Colon (tissue), 2 donors: ENCODE measurements at regions not wholly inside any gene's neighbourhood (a gene's known extent, or its start where the extent isn't known, plus 50 kb on each side); places are given as distances from the start of the nearest gene placed in this dataset.

Experiments used
- FAIRE-seq: peaks from 2 replicates; lab custom pipeline; 2012; peaks lifted over from hg19 to GRCh38; lab: Jason Lieb, UNC
- donor health status: control.
- donor health status: control.

- no peak for FAIRE-seq
Measured at GRCh38 chr10:31146491-31147209, 115.0 kb upstream of the ZNF438 start.

GRCh38 chr10:31147210-31147608 lies 115.5 kb upstream of the ZNF438 start:
- FAIRE-seq = no peak

DNA sequence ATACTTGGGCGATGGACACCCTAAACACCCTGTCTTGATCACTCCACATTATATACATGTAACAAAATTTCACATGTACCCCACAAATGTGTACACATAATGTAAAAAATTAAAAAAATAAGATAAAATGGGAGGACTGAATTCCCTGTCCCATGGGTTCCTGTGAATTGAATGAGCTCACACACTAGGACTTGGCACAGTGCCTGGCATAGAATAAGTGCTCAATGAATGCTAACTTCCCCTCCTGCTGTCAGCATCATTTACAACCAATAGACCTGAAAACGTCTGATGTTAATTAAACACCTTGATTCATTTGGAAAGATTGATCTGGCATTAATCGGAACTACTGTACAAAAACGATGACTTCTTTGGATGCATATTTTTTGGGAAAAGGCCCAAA lies 117.3 kb upstream of the ZNF438 start:
- no peak for FAIRE-seq

GRCh38 chr10:31149835-31150512 lies 118.3 kb upstream of the ZNF438 start:
- no peak for FAIRE-seq

DNA sequence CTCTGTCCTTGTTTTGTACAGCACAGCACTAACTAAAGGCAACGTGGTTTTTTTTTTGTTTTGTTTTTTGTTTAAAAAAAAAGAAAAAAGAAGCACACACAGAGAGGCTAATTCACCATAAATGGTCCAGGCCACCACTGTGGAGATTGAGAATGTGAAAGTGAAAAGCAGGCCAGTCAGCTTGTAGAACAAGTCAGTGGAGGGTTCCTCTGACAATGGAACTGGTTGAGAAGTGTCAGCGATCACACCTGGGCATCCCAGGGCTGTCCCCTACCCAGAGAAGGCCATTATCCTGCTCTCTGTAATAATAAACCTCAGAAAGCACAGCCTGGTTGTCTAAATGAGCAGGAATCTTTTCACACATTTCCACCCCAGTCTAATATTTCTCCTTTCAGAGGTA lies 119.6 kb upstream of the ZNF438 start:
- no peak for FAIRE-seq

GRCh38 chr10:31152421-31153135 lies 120.9 kb upstream of the ZNF438 start:
- FAIRE-seq = no peak

- no peak for FAIRE-seq
Measured at GRCh38 chr10:31153161-31153560, 121.5 kb upstream of the ZNF438 start.

DNA sequence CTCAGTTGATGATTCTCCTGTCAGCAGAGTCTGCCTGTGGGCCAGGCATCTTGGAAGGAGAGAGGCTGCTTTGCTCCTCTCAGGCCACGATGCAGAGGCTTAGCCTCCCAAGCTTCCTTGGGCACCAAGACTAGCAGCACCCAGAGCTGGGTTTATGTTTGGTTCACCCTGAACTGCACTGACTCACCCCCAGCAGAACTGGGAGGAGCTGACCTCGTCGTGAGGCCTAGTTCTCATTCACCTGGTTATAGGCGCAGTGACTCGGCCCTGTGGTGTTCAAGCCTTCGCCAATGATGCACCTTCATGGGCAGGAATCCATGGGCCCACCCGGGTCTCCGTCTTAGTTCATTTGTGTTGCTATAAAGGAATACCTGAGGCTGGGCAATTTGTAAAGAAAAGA lies 122.0 kb upstream of the ZNF438 start:
- FAIRE-seq = no peak

- no peak for FAIRE-seq
Measured at GRCh38 chr10:31154996-31155395, 123.3 kb upstream of the ZNF438 start.

GRCh38 chr10:31157123-31158010 lies 125.7 kb upstream of the ZNF438 start:
- FAIRE-seq = no peak

- no peak for FAIRE-seq
Measured at GRCh38 chr10:31158011-31158658, 126.5 kb upstream of the ZNF438 start.

DNA sequence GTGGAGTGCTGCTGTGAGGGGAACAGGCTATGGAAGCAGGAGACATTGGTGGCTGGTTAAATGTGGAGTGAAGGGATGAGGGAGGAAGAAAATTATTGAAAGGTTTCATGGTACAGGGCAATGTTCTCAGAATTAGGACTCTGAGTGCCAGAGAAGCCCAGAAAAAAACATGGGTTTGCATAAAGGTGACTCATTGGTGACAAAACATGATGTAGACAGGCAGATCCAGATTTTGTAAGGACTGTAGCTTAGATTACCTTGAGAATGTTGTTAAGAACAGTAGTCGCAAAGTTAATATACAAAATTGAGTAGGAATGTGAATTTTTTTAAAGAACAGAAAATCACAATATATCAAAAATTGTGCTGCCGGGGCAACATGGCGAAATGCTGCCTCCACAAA lies 134.9 kb upstream of the ZNF438 start:
- no peak for FAIRE-seq

GRCh38 chr10:31170636-31171035 lies 139.0 kb upstream of the ZNF438 start:
- no peak for FAIRE-seq

DNA sequence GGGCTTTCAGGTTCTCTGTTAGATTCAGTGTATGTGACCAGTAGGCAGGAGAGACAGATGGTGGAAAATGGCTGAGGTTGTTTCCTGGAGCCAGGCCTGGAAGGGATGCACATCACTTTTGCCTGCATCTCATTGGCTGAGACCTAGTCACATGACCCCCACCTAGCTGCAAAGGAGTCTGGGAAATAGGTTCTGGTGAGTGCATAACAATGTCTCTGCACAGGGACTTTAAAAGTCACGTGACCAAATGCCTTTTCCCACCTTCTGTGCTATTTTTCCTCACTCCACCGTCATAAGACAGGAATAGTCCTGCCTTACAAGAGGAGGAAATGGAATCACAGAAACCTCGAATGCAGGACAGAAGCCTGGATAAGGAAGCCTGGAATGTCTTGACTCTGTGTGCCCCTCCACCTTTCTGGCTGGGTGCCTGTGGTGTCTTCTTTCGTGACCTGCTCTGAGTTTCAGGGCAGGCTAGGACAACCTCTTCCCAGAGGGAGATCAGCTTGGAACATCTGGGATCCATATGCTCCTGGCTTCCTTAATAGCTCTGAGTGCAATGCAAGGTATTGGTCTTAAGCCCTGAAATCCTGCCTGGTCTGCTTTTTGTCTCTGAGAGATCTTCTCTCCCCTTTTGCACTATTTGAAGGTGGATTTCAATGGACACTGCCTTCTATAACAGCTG lies 139.9 kb upstream of the ZNF438 start:
- FAIRE-seq = no peak

DNA sequence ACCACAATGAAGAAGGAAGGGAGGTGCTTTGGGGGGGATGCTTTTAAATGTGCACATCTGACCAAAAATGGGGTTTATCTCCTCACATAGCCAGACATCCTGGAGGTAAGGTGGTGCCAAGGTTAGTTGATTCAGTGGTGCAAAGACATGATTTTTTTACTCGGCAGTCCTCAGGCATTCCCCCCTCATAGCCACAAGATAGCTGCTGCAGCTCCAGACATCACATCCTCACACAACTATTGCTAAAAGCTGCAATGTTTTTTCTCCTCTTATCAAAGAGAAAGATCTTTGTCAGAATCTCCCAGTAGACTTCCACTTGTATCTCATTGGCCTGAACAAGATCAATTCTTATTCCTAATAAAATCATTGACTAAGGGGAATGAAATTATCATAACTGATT lies 141.3 kb upstream of the ZNF438 start:
- FAIRE-seq = no peak

DNA sequence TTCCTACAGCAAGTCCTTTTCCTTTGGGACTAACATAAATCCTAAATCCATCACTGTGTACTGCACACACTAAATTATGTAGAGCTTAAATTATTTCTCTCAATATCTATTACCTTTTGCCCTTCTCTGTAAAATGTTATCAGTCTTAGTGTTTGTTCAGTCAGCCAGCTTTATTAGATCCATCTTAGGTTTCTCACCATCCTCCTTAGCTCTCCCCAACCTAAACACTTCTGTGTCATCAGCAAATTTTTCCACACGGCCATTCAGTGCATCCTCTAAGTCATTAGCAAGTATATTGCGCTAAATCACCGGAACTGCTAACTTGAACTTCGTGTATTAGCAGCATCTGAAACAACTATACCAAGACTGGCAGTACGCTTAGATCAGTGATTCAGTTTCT lies 142.1 kb upstream of the ZNF438 start:
- FAIRE-seq = no peak

DNA sequence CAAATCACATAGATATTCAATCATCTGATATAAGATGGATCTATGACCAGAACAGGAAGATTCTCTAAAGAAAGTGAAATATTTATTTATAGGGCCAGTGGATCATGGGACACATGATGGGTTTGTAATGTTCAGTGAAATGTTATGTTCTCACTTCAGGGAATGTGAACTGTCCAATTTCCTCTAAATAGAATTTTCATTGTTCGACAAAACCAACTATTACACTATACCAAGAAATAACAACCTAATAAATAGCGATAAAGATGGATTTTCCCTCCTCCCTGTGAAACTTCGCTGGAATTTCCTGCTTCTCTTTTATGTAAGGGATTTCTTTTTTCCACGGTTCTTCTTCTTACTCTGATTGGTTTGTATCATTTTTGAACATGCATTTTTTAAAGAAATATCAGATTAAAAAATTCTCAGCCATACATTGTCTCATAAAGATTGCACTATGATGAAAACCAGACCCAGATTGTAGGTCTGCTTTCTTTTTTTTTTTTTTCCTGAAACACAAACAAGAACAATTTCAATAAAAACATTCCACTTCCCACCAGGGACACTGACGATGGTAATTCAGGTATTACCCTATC lies 139.8 kb upstream of the ZEB1 start:
- no peak for FAIRE-seq

DNA sequence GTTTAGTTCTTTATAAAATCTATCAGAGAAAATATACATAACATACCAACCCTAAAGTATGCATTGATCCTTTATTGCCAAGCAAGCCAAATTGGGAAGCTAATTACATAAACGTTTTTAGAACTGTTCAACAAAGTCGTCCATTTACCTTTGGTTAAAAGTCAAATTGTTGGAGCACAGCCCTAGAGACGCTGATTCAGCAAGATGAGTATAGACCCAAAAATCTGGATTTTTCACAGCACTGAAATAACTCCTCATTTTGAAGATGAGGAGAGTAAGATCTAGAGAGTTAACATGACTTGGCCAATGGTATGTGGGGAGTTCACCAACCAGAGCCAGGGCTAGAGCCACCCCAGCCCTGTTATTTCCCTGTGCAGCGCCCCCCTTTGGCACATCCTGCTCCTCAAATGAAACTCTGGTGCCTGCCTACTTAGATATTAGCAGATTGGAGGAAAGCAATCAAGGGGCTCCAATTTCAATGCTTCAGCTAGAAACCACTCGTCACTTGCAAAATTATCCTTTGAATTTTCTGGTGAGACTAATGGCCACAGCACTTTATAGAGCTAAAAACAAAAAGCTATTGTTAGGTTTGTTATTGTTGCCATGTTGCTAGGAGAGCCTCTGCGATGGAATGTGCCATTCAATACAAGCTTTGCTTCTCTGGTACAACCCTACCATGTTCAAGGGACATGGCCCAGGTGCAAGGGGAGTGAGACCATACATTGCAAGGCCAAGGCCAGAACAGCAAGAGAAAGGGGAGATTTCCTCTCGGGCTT lies 132.6 kb upstream of the ZEB1 start:
- no peak for FAIRE-seq

DNA sequence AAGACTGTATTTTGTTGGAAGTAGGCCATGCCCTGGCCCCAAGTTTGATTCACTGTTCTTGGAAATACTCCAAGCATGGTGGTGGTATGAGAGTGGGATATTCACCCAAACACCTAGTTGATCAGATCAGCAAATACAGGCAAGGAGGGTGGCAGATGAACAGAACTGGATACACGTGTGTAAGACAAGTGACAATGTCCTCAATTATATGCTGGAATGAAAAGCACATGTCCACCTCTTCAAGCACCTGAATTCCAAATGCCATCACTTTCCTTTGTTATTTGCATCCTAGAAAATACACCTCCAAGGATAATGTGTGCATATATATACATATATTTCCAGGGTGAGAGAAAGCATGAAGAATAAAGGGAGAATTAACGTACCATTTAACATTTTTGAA lies 131.8 kb upstream of the ZEB1 start:
- no peak for FAIRE-seq

GRCh38 chr10:31187607-31188210 lies 131.3 kb upstream of the ZEB1 start:
- FAIRE-seq = no peak
